ENCODE measurements at regions not wholly inside any gene's neighbourhood (a gene's known extent, or its start where the extent isn't known, plus 50 kb on each side); places are given as distances from the start of the nearest gene placed in this dataset.

DNA sequence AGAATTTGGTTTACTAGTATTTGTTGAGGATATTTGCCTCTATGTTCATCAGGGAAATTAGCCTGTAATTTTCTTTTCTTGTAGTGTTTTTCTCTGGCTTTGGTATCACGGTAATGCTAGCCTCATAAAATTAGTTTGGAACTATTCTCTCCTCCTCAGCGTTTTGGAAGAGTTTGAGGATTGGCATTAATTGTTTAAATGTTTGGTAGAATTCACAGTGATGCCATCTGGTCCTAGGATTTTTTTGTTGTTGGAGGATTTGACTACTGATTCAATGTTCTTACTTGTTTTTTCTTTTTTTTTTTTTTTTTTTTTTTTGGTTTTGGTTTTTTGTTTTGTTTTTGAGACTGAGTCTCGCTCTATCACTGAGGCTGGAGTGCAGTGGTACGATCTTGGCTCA, 156.2 kb upstream of the BTBD3 start:
- no peak for DNase-seq (ENCODE audit: low read depth)
- no peak overlapping the region for H3K4me3 ChIP-seq (ENCODE audit: low read depth, low read length)
- no peak for TF ChIP-seq CTCF (IDR thresholded peaks at IDR 0.05; ENCODE audit: insufficient read depth, low read depth, low read length, missing control alignments)

DNA sequence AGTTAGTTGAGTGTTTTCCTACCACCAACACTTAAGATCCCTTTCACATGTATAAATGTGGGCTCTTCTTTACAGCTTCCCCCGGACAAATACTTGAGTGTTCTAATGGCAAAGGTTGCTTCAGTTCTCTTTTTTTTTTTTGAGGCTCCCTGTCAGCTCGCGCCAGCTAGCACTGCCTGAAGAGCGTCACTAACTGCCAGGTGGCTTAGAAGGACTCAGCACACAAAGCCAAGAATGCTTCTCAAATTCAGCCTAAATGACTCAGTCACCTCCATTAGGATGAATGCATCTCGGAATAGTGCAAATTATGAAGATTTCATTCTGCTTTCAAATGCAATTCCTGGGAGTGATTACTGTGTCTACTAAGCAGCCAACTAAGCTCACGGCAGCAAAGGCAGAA, 150.7 kb upstream of the BTBD3 start:
- DNase-seq (ENCODE audit: low read depth) = no peak
- TF ChIP-seq CTCF (IDR thresholded peaks at IDR 0.05; ENCODE audit: insufficient read depth, low read depth, low read length, missing control alignments) = no peak
- no peak overlapping the region for H3K4me3 ChIP-seq (ENCODE audit: low read depth, low read length)

GRCh38 chr20:11769825-11770224, 147.9 kb upstream of the BTBD3 start:
- TF ChIP-seq CTCF (IDR thresholded peaks at IDR 0.05; ENCODE audit: insufficient read depth, low read depth, low read length, missing control alignments) = no peak
- DNase-seq (ENCODE audit: low read depth) = no peak
- no peak overlapping the region for H3K4me3 ChIP-seq (ENCODE audit: low read depth, low read length)

DNA sequence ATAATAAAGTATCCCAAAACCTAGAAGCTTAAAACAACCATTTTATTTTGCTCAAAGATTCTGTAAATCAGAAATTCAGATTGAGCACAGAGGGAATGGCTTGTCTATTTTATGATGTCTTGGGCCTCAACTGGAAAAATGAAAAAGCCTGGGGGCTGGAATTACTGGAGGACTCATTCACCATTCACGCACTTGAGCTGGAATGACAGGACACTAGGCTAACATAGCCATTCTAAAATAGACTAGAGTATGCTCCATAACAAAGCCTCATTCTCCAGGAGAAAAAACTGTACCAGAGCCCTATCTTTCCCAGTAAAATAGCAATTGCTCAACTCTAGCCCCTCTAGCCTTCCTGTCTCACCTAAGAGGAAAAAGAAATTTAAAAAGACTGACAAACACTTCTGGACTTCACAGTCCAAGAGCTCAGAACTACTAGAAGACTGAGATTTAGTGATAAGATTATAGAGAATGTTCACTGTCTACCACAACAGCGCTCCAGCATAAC, 145.4 kb upstream of the BTBD3 start:
- no peak overlapping the region for H3K4me3 ChIP-seq (ENCODE audit: low read depth, low read length)

GRCh38 chr20:11776687-11777086, 141.0 kb upstream of the BTBD3 start:
- TF ChIP-seq CTCF (IDR thresholded peaks at IDR 0.05; ENCODE audit: insufficient read depth, low read depth, low read length, missing control alignments) = no peak
- no peak for DNase-seq (ENCODE audit: low read depth)
- no peak overlapping the region for H3K4me3 ChIP-seq (ENCODE audit: low read depth, low read length)

More for the DNA sequence above, 145.4 kb upstream of the BTBD3 start:
- no peak for DNase-seq (ENCODE audit: low read depth)
- TF ChIP-seq CTCF (IDR thresholded peaks at IDR 0.05; ENCODE audit: insufficient read depth, low read depth, low read length, missing control alignments) = no peak

GRCh38 chr20:11777387-11778205, 140.1 kb upstream of the BTBD3 start:
- H3K4me3 ChIP-seq (ENCODE audit: low read depth, low read length) = no peak overlapping the region
- no peak for DNase-seq (ENCODE audit: low read depth)
- no peak for TF ChIP-seq CTCF (IDR thresholded peaks at IDR 0.05; ENCODE audit: insufficient read depth, low read depth, low read length, missing control alignments)

DNA sequence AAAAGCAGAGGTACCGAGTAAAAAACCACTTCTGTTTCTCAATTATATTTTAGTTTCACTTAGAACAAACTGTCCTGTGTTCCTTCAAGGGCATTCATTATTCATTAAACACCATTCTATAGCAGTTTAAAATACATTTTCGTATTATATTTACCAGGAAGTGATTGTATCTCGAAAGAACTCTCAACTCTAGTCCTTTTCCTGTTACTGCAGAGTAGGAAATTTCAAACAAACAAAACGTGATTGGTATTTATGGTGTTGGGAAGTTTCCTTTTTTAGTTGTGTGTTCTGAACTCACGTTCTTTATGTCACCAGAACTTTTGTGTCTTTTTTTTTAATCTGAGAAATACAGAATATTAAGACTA, 139.5 kb upstream of the BTBD3 start:
- H3K4me3 ChIP-seq (ENCODE audit: low read depth, low read length) = no peak overlapping the region
- no peak for DNase-seq (ENCODE audit: low read depth)
- no peak for TF ChIP-seq CTCF (IDR thresholded peaks at IDR 0.05; ENCODE audit: insufficient read depth, low read depth, low read length, missing control alignments)
